A673 (cell line): ENCODE measurements at regions not wholly inside any gene's neighbourhood (a gene's known extent, or its start where the extent isn't known, plus 50 kb on each side); places are given as distances from the start of the nearest gene placed in this dataset.

Source experiments
- BruUV-seq: library from RNA; stranded (reverse); fragments of 400-500 nt; replicated peaks from 2 replicates; lab custom pipeline; 2021; lab: Mats Ljungman, UMichigan
- CTCF ChIA-PET: fragments of 300-600 bp; sonication (Branson Sonifier 250); formaldehyde crosslinking; loops from one replicate; lab custom pipeline; 2022; ENCODE audit warnings: antibody characterized with exemption; lab: Charles Lee
- POLR2A ChIA-PET: fragments of 300-600 bp; sonication (Branson Sonifier 250); formaldehyde crosslinking; loops from one replicate; lab custom pipeline; 2022; ENCODE audit warnings: antibody characterized with exemption; ENCODE audit not compliant: low non-redundant PET; lab: Charles Lee
- DNase-seq: peaks from one replicate; pipeline ENCODE4 v3.0.0-alpha.2; 2015; ENCODE audit warnings: low spot score
- H3K27ac ChIP-seq: fragments of 200-600 bp; sonication (generic); 2 replicates; pipeline ENCODE4 v1.5.1; 2016; ENCODE audit warnings: mixed run types, low read depth, mild to moderate bottlenecking, mixed read lengths, antibody characterized with exemption, low read length; ENCODE audit not compliant: poor library complexity, severe bottlenecking
- H3K27me3 ChIP-seq: fragments of 200-600 bp; sonication (generic); replicated peaks from 2 replicates; pipeline ENCODE4 v1.6.1; 2017; ENCODE audit warnings: mixed run types, low read depth, mild to moderate bottlenecking, mixed read lengths, antibody characterized with exemption, low read length; ENCODE audit not compliant: insufficient read depth, poor library complexity
- H3K36me3 ChIP-seq: fragments of 200-600 bp; sonication (generic); 2 replicates; pipeline ENCODE4 v1.6.1; 2016; ENCODE audit warnings: mixed run types, mild to moderate bottlenecking, mixed read lengths, antibody characterized with exemption, low read length; ENCODE audit not compliant: insufficient read depth, poor library complexity, severe bottlenecking
- H3K4me1 ChIP-seq: fragments of 200-600 bp; sonication (generic); 2 replicates; pipeline ENCODE4 v1.6.1; 2017; ENCODE audit warnings: mixed run types, mild to moderate bottlenecking, mixed read lengths, antibody characterized with exemption, low read length; ENCODE audit not compliant: insufficient read depth, poor library complexity, severe bottlenecking
- H3K4me3 ChIP-seq: fragments of 200-600 bp; sonication (generic); 2 replicates; pipeline ENCODE4 v1.5.1; 2016; ENCODE audit warnings: low read depth, mixed run types, mild to moderate bottlenecking, mixed read lengths, low read length; ENCODE audit not compliant: poor library complexity, severe bottlenecking
- H3K9me3 ChIP-seq: fragments of 200-600 bp; sonication (generic); 2 replicates; pipeline ENCODE4 v1.6.1; 2016; ENCODE audit warnings: mixed run types, low read depth, mild to moderate bottlenecking, mixed read lengths, antibody characterized with exemption, low read length; ENCODE audit not compliant: poor library complexity, severe bottlenecking
- EZH2 ChIP-seq: fragments of 200-600 bp; sonication (generic); IDR thresholded peaks from 2 replicates; pipeline ENCODE4 v1.6.1; 2017; ENCODE audit warnings: borderline replicate concordance, low read depth, mild to moderate bottlenecking, mixed read lengths, antibody characterized with exemption, low read length; ENCODE audit not compliant: poor library complexity, severe bottlenecking
- intact Hi-C: fragments of 100-400 bp; cut with micrococcal nuclease; formaldehyde crosslinking; loops from one replicate; pipeline ENCODE4 v1.10.0; 2022; ENCODE audit not compliant: unreplicated experiment
- TF ChIP-seq, protein P1 (sequence below): fragments of 300-800, 200-600 bp; sonication (generic); conservative IDR thresholded peaks from 2 replicates; pipeline ENCODE4 v1.5.1; 2017; ENCODE audit warnings: low read depth, mild to moderate bottlenecking, antibody characterized with exemption, low read length, moderate library complexity, mixed read lengths

DNA sequence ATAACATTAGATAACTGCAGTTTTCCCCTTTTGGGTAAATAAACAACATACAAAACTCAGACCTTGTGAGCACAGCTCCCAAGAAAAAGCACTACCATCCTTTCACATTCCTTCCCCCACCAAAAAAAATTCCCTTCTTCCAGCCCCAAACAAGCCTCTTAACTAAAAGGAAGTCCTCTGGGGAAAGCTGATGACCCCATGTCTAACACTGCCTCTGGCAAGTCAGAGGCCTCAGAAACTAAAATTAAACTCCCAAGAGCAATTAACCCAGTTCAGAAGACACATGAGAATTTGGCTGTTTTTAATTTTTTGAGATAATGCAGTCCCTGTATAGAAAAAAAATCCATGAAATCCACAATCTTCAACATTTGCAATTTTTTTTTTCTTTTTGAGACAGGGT lies 127.7 kb downstream of the SPTSSA start:
- no peak overlapping the region for H3K27ac ChIP-seq
- H3K27me3 ChIP-seq = no peaks in the 10 kb centered on the region
- no peaks in the 10 kb centered on the region for H3K36me3 ChIP-seq
- no peaks in the 10 kb centered on the region for H3K9me3 ChIP-seq
- intact Hi-C loops = loop anchor here (5.0 kb wide), 1 partner anchor 1088 kb away; no protein-coding TSS in a partner anchor
- no peak overlapping the region for H3K4me3 ChIP-seq
- ChIA-PET POLR2A (no interaction called here), CTCF (no interaction called here)
- H3K4me1 ChIP-seq = no peaks in the 10 kb centered on the region
- no TSS peak for BruUV-seq
- DNase-seq = no peak
- TF ChIP-seq EZH2 = no peak
- TF ChIP-seq, protein P1, sequence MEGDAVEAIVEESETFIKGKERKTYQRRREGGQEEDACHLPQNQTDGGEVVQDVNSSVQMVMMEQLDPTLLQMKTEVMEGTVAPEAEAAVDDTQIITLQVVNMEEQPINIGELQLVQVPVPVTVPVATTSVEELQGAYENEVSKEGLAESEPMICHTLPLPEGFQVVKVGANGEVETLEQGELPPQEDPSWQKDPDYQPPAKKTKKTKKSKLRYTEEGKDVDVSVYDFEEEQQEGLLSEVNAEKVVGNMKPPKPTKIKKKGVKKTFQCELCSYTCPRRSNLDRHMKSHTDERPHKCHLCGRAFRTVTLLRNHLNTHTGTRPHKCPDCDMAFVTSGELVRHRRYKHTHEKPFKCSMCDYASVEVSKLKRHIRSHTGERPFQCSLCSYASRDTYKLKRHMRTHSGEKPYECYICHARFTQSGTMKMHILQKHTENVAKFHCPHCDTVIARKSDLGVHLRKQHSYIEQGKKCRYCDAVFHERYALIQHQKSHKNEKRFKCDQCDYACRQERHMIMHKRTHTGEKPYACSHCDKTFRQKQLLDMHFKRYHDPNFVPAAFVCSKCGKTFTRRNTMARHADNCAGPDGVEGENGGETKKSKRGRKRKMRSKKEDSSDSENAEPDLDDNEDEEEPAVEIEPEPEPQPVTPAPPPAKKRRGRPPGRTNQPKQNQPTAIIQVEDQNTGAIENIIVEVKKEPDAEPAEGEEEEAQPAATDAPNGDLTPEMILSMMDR = no peak

DNA sequence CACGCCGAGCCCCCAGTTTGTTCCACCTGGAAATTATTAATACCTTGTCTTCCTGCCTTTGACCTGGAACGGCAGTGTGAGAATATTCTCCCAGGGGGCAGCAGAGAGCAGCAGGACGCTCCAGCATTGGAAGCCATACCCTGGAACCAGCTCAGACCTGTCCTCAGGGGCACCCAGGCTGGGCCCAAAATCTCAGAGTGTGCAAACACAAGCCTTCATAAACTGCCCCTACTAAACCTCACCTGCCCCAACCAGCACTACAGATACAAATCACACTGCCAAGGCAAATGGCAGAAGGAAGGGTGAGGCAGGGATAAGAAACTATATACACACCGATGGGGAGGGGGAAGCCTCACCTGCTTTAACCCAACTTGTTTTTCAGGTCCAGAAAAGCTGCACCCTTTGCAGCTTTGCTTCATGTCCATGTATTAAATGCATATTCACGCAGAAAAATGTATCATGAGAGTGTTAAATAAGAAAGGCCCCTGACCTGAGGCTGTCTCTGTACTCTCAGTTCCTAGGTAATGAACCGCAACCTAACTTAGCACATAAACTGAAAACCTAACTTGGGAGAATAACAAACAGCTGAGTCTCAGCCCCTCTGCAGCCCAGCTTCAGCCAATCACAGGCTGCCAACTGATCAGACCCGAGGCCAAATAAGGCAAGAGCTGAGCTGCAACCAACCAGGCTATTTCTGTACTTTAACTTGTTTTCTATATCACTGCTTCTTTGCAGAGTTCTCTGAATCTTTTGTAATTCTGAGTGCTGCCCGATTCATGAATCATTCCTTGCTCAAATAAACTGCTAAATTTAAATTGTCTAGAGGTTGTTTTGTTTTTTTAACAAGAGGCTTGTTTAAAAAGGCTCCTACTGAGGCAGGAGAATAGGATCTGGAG lies 130.1 kb downstream of the SPTSSA start:
- no TSS peak for BruUV-seq
- intact Hi-C loops = loop anchor here (2.0 to 5.0 kb wide), 2 partner anchors 167 to 1090 kb away; no protein-coding TSS in a partner anchor
- no peaks in the 10 kb centered on the region for H3K4me1 ChIP-seq
- TF ChIP-seq EZH2 = no peak
- TF ChIP-seq, protein P1 = peak; percentile 90
- H3K27me3 ChIP-seq = no peaks in the 10 kb centered on the region
- no peaks in the 10 kb centered on the region for H3K9me3 ChIP-seq
- ChIA-PET POLR2A (no interaction called here), CTCF (interaction anchor here (0.7 to 2.0 kb wide), 4 partner anchors 9 to 166 kb away, joined by 3 to 12 read pairs (median 4); no protein-coding TSS in a partner anchor)
- peak; percentile 63 for DNase-seq
- no peak overlapping the region for H3K4me3 ChIP-seq
- no peak overlapping the region for H3K27ac ChIP-seq
- H3K36me3 ChIP-seq = no peaks in the 10 kb centered on the region

DNA sequence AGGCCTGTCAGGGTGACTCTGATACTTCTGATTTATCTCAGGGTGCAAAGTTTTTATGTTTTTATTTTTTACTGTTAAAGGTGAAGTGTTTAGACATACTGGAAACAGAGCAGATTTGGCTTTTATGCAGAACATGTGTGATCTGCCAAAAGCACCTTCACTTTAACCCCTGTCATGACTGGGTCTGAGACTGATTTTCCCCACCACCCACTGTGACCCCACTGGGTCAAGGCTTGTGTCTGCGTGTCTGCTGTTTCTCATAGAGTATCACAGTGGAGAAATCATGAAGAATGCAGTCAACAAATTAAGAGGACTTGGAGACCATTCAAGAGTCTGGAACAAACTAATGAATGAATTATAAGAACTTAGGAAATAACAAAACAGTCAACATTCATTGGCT lies 131.2 kb downstream of the SPTSSA start:
- TF ChIP-seq, protein P1 = no peak
- no peak for TF ChIP-seq EZH2
- BruUV-seq = no TSS peak
- CTCF ChIA-PET = interaction anchor here (2.0 kb wide), 1 partner anchor 8 kb away, joined by 4 read pairs; no protein-coding TSS in a partner anchor
- DNase-seq = no peak
- POLR2A ChIA-PET = no interaction called here
- no peaks in the 10 kb centered on the region for H3K36me3 ChIP-seq
- no peak overlapping the region for H3K4me3 ChIP-seq
- intact Hi-C loops = loop anchor here (2.0 to 5.0 kb wide), 2 partner anchors 168 to 1091 kb away; no protein-coding TSS in a partner anchor
- no peaks in the 10 kb centered on the region for H3K4me1 ChIP-seq
- H3K27me3 ChIP-seq = no peaks in the 10 kb centered on the region
- no peak overlapping the region for H3K27ac ChIP-seq
- no peaks in the 10 kb centered on the region for H3K9me3 ChIP-seq
